Activated CD4-positive, CD25-positive, alpha-beta regulatory T cell (primary cell): ENCODE measurements at regions not wholly inside any gene's neighbourhood (a gene's known extent, or its start where the extent isn't known, plus 50 kb on each side); places are given as distances from the start of the nearest gene placed in this dataset.
A peak's percentile ranks its signal among the peaks of the same experiment; 100 is the strongest.
"Not testable (repeated sequence)": the region's sequence is repeated elsewhere in the genome, so short reads cannot be mapped to it uniquely, and the experiment has no call there.

Source experiments
- DNase-seq, 4 experiments: peaks; one replicate each; lab custom pipeline; 2025; lab: John Stamatoyannopoulos, UW

DNA sequence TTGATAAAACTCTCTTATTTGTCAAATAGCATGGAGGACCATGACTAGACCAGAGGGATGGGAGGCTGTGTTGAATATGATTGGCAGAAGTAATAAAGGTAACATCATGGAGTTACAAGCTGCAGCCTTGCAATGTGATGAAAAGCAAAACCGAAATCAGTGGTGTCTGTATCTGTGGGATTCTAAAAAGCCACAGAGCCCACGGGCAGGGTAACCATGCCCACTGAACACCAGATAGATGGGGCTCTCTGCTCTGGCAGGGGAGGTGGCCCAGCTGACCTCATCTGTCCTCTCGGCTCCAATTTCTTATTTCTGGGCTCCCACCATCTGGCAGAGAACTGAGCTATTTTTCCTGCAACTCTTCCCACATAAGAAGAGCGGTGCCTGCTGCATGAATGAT lies 1072.2 kb downstream of the GATA3 start:
- no peak for DNase-seq

DNA sequence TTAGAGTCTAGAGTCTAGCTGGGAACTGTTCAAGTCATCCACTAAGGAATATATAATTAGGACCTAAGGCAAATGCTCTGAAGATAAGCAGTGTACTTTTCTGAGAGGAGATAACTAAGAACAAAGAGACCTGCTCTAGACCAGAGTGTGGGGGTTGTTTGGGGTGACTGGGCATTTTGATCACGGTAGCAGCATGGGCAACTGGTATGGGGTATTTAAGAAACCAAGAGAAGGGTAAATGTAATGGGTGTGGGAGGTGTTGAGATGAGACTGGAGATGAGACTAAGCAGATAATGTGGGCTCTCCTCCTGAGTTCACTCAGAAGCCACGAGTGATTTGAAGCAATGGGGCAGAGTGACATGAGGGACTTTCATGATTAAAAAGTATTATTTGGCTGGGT lies 1082.9 kb downstream of the GATA3 start:
- DNase-seq: no peak

- not testable (repeated sequence) for DNase-seq
These were observed 1084.3 kb downstream of the GATA3 start for GRCh38 chr10:9138829-9139228.

GRCh38 chr10:9140373-9140772 lies 1085.9 kb downstream of the GATA3 start:
- DNase-seq: no peak

- DNase-seq: no peak
These were observed 1093.0 kb downstream of the GATA3 start for GRCh38 chr10:9147475-9147874.

GRCh38 chr10:9149134-9149533 lies 1094.6 kb downstream of the GATA3 start:
- no peak for DNase-seq

DNA sequence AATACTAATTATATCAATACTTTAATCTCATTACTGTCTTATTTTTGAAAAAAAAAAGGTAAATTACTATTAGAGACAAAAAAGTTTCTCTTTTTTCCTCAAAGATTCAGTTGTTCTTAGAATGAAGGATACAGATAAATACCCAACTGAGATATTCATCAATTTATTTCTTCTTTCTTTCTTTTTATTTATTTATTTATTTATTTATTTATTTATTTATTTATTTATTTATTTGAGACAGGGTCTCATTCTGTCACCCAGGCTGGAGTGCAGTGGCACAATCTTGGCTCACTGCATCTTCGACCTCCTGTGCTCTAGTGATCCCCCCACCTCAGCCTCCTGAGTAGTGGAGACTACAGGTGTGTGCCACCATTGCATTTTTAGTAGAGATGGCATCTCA lies 1098.6 kb downstream of the GATA3 start:
- DNase-seq: not testable (repeated sequence)

DNA sequence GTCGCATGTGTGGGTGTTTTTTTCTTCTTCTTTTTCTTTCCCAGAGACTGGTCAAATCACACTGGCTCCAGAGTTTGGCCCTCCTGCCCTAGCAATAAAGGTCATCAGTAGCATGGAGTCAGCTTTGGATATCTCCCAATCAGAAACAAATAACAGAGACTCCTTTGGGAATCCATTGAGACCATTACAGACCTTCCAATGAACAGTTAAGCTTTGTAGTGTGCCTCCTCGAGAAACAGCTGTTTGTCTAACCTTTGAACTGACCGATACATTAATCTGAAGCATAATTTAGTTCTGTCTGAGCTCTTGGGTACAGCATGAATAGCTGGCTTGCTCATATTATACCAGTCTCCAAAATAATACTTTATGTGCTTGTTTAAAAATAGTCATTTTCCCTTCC lies 1103.2 kb downstream of the GATA3 start:
- no peak for DNase-seq

DNA sequence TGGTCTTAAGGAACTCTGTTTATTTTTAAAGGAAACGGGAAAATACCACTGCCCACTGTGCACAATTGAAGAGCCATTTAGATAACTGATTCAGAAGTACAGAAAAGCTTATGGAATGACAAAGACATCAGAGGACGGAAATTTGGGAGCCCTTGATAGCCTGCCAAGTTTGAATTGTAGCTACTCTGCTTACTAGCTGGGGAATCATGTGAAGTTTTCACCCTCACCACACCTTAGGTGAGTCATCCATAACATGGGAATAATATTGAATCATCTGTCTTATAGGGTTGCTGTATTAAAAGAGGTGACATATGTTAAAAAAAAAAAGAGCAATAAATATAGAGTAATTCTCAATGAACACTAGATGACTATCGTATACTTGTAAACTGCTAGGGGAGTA lies 1104.2 kb downstream of the GATA3 start:
- DNase-seq: no peak

DNA sequence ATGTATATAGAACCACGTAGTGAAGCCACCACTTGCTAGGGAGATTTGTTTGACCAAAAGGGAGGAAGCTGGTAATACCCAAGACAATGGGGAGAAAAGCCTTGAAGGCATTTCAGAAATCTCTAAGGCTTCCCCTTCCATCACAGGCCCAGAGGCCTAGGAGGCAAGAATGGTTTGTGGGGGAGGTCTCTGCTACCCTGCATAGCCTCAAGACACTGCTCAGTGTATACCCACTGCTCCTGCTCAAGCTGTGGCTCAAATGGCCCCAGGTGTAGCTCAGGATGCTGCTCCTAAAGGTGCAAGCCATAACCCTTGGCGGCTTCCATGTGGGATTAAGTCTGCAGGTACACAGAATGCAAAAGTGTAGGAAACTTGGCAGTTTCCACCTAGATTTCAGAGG lies 1105.8 kb downstream of the GATA3 start:
- DNase-seq: no peak

- no peak for DNase-seq
These were observed 1109.2 kb downstream of the GATA3 start for GRCh38 chr10:9163699-9164098.

DNA sequence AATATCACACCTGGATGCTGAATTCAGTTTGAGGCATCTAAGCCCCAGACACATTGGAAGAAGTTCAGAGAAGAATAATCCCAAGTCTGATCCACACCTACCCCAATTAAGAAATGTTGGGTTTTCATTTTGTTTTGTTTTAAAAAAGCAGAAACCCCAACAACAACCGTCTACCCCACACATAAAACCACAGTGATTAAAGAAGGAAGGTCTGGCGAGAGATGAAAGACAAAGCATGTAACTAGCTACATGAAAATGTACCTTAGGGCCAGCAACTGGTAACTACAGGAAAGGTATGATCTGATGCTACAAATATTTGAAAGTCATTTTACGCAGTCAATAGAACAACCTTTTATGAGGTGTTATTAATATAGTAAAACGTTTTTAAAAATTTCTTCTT lies 1112.3 kb downstream of the GATA3 start:
- DNase-seq: no peak

DNA sequence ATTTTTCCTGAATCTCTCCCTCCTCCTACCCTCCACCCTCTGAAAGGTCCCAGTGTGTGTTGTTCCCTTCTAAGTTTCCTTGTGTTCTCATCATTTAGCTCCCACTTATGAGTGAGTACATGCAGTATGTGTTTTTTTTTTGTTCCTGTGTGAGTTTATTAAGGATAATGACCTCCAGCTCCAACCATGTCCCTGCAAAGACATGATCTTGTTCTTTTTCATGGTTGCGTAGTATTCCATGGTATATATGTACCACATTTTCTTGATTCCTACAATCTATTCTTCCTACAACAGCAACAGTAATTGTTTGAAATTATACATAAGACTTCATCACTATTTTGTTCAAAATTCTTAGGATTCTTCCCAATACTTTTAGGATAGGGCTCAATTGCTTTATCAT lies 1117.8 kb downstream of the GATA3 start:
- no peak for DNase-seq

DNA sequence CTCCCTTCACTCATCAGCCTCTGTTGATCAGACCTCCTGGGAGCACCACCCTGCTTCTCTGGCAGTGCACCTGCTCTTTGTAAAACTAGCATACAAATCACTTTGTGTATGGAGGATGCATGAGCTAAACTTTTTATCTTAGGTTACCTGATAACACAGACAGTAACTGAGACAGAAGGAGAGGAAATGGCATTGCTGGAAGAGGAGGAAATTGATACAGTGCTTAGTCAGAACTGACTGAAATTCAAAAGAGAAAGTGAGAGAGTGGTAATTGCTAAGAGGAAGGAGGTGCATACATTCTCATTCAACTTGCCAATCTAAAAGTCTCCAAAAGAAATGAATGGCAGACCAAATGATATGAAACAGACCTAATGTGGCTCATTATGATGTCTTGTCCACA lies 1120.7 kb downstream of the GATA3 start:
- DNase-seq: no peak

DNA sequence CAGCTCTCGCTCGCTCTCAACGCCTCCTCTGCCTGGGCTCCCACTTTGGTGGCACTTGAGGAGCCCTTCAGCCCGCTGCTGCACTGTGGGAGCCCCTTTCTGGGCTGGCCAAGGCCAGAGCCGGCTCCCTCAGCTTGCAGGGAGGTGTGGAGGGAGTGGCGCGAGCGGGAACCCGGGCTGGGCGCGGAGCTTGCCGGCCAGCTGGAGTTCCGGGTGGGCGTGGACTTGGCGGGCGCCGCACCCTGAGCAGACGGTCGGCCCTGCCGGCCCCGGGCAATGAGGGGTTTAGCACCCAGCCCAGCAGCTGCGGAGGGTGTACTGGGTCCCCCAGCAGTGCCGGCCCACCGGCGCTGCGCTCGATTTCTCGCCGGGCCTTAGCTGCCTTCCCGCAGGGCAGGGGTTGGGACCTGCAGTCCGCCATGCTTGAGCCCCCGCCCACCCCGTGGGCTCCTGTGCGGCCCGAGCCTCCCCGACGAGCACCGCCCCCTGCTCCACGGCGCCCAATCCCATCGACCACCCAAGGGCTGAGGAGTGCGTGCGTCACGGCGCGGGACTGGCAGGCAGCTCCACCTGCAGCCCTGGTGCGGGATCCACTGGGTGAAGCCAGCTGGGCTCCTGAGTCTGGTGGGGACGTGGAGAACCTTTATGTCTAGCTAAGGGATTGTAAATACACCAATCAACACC lies 1128.9 kb downstream of the GATA3 start:
- not testable (repeated sequence) for DNase-seq

DNA sequence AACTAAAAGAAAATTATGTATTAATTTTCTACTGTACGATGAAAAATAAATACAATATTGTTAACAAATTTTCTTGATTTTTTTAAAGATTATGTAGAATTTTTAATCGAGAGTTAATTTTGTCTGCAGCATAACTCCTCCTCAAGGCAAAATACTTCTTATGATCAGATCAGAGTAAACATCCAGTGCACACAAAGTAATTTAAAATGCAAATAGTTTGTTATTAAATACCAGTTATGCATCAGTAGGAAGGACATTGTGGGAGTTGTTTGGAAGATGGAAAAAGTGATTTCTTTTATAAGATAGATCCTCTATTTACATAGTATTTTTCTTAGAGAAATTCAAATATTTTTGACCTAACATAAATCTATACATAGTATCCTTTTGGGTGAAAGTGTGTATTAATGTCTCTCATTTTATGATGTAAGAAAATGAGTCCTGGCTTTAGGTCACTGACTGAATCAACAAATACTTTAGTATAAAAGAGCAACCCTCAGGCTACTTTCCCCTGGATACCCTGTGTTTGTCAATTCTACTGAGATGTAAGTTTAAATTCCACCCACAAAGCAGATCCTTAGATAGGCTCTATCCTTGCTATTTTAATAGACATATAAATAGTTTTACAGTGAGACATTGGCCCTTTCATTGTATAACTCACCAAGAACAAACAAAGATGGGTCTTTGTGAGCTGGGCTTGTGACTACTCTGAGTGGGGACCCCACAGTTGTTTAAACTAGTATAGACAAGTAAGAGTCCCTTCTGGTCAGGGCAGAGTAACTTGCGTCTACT lies 1133.7 kb downstream of the GATA3 start:
- no peak for DNase-seq

GRCh38 chr10:9189448-9189847 lies 1135.0 kb downstream of the GATA3 start:
- no peak for DNase-seq

- DNase-seq: no peak
These were observed 1138.6 kb downstream of the GATA3 start for GRCh38 chr10:9193120-9193519.

GRCh38 chr10:9195385-9195784 lies 1140.9 kb downstream of the GATA3 start:
- no peak for DNase-seq

GRCh38 chr10:9198611-9199010 lies 1144.1 kb downstream of the GATA3 start:
- DNase-seq: no peak

DNA sequence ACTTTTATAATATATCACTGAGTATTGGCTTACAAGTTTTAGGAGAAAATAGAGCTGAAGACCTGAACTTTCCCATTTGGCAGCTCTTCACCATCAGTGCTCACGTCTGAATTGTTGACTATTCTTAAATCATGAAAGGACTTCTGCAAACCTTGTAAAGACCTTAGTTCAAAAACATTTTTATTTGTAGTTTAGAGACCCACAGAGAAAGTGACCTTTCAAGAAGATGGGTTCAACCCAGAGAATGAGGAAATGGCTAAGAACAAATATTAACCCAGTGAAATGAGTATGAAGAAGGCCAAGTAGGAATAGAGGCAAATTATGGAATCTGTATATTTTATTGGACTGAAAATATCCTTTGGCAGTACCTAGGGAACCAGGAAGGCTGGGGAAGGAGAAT lies 1151.1 kb downstream of the GATA3 start:
- DNase-seq: no peak

DNA sequence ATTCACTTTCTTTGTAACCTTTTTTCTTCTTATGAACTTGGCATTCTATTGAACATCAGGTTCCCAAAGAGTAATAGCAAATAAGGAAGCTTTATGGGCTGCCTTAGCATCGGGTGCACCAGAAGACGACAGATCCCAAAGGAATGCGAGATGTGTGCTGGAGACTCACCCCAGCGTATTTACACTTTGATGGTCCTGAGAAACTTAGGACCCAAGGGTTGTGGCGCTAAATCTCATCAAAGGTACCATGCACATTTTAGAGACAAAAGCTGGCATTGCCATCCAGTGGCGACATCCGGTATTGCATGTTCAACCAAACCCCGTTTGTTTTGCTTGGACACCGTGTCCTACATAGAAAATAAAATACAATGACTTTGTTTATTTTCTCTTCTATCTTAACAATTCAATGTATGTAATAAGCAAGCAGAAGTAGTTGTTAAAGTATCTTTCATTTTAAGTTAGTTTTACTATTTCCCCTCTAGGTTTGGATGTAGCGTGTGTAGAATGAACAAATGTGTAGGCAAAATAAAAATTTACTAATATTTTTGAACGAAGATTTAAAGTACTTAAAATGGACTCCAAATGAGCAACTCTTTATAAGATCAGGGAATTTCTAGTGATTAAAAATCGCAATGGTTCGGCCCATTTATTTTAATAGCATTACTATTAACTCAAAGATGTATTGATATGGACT lies 1154.8 kb downstream of the GATA3 start:
- peak; percentile 30 to 72 (median 51) for DNase-seq

DNA sequence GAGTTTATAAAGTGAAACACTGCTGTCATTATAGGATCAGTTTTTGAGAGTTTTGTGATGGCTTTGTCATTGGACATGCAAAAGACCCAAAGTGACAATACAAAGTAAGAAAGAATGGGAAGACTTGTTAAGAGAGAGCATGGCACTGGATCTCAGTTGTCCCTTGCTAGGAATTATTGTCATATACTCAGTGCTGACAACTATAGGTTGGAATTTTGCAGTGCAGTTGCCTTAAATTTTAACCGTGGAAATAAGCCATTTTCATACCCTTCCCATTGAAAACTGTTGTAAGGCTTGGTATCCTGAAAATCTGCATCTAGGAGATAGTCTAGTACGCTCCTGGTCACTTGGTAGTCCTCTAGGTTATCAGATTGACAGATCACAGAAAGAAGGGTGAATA lies 1156.7 kb downstream of the GATA3 start:
- no peak for DNase-seq
